ENCODE measurements at regions not wholly inside any gene's neighbourhood (a gene's known extent, or its start where the extent isn't known, plus 50 kb on each side); places are given as distances from the start of the nearest gene placed in this dataset.

GRCh38 chr2:239583879-239584859 lies 183.3 kb upstream of the HDAC4 start:
- TF ChIP-seq CTCF (IDR thresholded peaks at IDR 0.05) = no peak
- no peak for TF ChIP-seq POLR2AphosphoS5 (IDR thresholded peaks at IDR 0.05)
- no peak for TF ChIP-seq POLR2A (IDR thresholded peaks at IDR 0.05)
